HG03575 (cell line): ENCODE measurements at regions not wholly inside any gene's neighbourhood (a gene's known extent, or its start where the extent isn't known, plus 50 kb on each side); places are given as distances from the start of the nearest gene placed in this dataset.
"Not testable (repeated sequence)": the region's sequence is repeated elsewhere in the genome, so short reads cannot be mapped to it uniquely, and the experiment has no call there.

Source experiments
- ATAC-seq: cut with Tn5 transposase; IDR thresholded peaks from one replicate; pipeline ENCODE4 v1.9.1; 2021; ENCODE audit not compliant: unreplicated experiment, insufficient number of reproducible peaks, low FRiP score; ENCODE audit errors: extremely low read depth

DNA sequence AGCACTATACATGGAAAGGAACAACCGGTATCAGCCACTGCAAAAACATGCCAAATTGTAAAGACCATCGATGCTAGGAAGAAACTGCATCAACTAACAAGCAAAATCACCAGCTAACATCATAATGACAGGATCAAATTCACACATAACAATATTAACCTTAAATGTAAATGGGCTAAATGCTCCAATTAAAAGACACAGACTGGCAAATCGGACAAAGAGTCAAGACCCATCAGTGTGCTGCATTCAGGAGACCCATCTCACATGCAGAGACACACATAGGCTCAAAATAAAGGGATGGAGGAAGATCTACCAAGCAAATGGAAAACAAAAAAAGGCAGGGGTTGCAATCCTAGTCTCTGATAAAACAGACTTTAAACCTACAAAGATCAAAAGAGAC is 413.8 kb downstream of the ZEB2 start:
- not testable (repeated sequence) for ATAC-seq

DNA sequence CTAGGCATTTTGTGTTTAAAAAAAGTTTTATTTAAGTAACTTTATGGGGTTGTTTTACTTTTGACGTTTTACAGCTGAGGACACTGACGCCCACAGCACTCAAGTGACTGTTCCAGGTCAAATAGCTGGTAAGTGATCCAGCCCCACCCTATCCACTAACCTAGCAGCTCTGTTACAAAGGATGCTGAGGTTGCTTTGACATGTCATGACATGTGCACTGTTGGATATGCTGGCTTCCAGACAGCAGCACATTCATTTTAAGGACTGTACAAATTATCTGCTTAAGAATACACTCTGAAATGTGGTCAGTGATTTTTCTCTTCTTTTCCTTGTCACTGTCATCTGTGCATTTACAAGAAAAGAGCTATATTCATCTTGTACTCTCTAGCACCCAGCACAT is 417.5 kb downstream of the ZEB2 start:
- no peak for ATAC-seq

DNA sequence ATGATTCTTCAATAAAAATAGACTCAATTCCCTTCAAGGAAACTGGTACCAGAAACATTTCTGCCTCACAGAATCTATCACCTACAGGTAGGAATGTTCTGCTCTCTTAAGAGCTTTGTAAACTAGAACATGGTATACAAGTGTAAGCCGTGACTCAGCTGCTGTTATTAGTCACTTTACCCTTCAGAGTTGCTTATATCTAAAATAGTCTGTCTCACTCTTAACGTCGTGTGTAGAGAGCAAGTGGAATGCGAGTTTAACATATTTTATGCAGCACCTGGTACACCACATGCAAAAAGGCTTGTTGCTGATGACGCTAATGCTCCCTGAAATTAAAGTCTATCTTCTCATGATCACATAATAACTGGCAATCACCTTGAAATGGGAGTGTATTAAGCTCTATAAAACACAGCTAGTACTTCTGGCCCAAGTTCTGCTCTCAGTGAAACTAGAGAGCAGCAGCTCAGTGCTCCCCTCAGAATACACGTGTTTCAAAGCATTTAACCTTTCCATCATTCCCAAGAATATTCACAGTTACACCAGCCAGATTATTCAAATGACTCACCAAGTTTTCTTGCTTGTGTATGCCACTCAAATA is 420.0 kb downstream of the ZEB2 start:
- no peak for ATAC-seq

DNA sequence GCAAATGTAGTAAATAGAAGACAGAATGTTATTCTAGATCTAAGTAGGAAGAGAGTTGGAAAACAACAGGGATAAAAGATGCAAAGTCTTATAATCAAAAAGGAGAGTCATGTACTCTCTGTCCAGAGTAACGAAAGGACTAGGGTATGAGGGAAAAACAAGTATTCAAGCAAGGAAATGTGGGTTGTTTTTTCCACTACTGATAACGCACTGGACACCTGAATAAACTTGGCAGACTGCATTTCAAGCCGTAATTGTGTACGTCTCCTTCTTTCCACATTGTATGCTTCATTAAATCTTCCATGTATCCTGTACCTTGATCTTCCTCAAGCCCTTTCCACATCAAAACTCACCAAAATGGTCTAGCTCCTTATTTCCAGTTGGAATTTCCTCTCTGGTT is 420.6 kb downstream of the ZEB2 start:
- ATAC-seq: no peak

DNA sequence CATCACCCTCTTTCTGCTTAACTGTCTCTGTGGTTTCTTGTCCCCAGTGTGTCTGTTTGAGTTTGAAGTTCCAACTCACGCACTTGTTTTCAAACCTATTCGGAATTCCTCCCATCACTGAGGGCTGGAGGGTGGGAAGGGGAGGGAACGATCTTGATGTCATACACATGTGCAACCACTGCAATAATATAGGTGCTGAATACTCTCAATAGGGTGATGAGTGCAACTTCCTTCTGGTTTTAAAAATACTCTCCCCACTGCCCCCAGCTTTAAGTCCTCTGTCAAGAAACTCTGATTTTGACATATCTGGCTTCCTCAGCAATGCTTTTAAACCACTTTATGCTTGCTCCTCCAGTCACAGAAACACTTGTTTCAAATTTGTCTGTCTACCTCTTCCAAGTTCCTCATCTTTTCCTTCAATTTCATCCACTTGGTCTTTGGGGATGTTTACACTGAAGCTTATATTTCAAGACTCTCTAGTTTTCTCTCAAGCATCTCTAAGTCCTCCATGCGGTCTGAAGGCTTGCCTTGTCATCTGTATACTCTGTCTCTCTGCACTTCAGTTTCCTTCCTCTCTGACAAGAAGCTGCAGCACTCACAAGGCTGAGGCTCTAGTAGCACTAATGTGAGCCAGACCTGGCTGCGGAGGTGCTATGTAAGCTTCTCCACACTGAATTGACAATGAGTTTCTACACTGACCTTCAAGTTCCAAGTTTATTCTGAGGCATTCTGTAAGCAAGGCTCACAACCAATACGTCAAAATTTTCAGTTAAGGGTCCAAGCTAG is 422.3 kb downstream of the ZEB2 start:
- no peak for ATAC-seq

DNA sequence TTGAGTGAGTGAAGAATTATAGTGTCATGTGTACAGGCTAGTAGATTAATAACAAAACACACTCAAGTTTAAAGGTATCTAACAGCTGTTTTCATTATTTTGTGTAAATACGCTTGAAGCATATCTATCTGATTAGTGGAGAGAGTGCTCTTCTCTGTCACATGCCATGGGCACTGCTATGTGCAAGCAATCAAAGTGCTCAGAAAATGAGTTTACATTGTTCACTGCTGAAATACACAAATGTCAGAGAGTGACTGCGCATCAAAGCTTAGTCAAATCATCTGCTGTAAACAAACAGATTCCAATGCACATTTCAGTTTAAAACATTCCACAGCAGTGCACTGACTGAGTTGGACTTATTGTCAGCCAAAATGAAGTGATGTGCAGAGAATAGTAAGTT is 423.4 kb downstream of the ZEB2 start:
- ATAC-seq: no peak

DNA sequence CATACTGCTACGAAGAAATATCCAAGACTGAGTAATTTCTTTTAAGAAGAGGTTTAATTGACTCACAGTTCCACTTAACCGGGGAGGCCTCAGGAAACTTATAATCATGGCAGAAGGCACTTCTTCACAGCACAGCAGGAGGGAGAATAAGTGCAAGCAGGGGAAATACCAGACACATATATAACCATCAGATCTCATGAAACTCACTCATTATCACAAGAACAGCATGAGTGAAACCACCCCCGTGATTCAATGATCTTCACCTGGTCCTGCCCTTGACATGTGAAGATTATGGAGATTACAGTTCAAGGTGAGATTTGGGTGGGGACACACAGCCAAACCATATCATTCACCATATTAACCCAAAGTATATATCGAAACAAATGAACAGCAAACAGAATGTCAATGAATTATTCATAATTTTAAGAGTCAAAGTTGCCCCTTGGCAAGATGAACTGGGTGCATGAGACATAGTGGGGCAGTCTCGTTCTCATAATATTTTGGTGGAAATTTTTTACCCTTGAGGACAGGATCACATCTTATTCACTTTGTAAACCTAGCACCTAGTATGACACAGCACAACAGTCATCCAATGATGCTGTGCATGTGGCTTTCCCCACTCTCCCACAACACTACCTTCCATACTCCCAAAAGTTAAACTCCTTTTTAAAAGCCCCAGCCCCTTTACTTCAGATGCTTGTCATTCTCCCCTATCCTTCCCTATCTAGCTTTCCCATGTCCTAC is 425.3 kb downstream of the ZEB2 start:
- no peak for ATAC-seq

DNA sequence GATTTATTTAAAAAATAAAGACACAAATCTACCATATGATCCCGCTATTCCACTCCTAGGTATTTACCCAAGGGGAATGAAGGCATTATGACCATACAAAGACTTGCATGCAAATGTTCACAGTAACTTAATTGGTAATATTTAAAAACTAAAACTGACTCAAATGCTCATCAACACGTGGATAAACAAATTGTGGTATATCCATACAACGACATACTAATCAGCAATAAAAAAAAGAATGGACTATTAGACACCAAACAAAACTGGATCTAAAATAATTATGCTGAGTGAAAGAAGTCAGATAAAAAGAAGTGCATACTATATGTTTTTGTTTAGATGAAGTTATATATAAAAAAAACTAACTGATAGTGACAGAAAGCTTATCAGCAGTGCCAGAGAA is 428.3 kb downstream of the ZEB2 start:
- no peak for ATAC-seq

DNA sequence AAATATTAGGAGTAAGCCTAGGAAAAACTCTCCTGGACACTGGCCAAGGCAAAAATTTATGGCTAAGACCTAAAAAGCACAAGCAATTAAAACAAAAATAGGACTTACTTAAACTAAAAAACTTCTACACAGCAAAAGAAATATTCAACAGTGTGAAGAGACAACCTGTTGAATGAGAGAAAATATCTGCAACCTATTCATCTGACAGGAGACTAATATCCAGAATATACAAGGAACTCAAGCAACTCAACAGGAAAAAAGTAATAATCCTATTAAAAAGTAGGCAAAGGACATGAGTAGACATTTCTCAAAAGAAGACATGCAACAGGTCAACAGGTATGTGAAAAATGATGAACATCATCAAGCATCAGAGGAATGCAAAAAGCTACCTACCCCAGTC is 431.1 kb downstream of the ZEB2 start:
- ATAC-seq: no peak

DNA sequence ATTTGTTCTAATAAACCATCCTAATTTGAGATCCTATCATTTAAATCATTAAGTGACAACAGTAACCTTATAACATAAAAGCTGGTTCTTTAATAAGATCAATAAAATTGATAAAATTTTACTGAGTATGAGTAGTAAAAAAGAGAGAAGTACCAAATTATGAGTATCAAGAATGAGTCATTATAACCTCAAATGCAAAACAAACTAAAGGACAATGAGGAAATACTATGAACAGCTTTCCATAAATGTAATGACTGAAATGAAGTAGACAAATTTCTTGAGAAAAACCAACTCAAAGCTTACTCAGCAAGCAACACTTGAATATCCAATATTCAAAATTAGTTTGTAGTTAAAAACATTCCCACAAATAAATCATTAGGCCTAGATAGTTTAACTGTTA is 433.0 kb downstream of the ZEB2 start:
- ATAC-seq: no peak

DNA sequence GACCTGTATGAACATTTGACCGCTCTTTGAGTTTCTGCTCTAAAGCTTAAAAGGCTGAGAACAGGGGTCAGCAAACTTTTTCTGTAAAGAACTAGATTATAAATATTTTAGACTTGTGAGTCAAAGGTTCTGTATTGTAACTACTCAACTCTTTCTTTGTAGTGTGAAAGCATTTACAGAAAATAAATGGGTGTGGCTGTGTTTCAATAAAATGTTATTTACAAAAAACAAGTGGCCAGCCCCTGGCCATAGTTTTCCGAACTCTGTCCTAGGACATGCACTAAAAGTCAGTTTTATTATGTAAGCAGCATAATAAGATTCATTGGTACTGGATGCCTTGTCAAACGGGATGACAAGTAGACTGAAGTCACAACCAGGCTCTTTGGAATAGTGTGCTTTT is 434.9 kb downstream of the ZEB2 start:
- no peak for ATAC-seq

DNA sequence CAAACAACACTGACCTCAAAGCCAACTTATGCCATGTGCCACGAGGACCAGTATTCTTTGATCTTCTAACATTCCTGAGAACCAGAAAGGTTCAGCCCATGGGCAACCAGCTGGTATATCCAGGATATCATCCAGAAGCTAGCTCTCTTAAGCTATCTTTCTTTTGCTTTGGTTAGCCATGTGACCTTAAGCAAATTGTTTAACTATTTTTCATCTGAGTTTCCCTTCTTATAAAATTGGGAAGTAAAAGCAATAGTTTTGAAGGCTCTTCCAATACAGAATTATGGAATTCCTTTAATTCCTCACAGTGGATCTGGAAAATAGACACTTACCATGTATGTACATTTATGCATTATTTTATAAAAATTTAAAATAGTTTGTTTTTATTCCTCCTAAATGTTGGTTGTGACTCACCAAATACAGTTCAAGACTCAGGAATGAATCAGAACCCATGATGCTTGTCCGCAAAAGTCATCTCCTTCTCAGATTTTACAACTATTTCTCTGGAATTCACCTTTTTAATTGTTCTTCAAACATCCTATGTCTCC is 435.7 kb downstream of the ZEB2 start:
- ATAC-seq: no peak

DNA sequence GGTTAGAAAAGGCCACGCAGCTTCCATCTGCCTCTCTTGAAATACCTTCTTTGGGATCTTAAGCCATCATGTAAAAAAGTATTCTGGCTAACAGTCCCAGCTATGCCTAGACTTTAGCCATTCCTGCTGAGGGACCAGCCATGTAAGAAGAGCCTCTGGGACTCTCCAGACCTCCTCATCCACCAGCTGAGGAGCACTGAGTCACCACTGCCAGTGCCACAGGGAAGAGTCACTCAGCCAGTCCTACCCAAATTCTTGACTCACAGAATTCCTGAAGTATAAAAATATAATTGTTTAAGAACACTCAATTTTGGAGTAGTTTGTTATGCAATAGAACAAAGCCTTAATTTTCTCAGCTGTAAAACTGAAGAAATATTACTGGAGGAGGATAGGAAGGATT is 436.7 kb downstream of the ZEB2 start:
- ATAC-seq: no peak

DNA sequence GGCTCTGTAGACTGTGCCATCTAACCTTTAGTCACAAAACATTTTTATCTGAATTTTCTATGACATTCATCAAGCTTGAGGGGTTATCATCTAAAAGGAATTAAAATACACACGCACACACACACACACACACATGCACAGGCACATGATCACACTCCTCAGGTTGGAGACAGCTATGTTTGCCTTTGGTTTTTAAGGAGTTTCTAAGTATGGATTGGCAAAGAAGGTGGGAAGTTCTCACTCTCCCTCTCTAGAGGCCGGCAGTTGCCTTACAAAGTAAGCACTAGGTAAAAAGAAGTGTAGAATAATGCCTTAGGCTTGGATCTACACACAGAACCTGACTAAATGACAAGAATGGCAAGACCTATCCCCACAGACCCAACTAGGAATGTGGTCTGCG is 437.1 kb downstream of the ZEB2 start:
- no peak for ATAC-seq

DNA sequence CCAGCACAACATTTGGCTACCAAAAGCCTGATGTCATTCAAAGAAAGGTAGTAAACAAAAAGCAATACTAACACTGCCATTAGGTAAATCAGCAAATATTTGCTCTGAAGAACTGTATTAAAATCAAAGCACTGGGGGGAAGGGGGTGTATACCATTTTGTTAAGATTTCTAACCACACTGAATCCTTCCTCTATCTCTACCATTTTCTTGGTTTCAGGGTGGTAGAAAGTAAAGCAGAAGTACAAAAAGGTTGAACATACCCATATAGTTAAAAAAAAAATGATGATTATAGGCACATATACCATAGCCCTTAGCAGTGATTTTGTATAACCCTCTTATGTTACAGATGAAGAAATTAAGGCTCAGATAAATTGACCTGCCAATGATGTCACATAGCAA is 437.6 kb downstream of the ZEB2 start:
- no peak for ATAC-seq

DNA sequence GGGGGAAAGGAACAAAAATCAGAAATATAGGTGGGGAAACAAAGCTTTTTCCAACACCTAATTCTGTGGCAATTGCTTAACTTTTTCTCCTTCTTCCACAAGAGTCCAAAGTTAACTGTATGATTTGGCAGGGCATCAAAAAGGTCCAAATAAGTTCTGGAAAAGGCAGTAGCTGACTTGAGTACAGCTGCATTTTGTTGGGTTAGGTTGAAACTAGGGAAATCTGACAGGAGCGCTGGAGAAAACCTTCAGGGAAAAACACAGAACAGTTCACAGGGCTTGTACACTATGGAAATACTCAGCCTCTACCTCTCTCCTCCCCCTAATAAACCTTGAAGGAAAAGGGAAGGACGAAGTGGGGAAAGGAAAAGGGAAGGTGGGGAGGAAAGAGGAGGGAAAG is 438.6 kb downstream of the ZEB2 start:
- no peak for ATAC-seq

DNA sequence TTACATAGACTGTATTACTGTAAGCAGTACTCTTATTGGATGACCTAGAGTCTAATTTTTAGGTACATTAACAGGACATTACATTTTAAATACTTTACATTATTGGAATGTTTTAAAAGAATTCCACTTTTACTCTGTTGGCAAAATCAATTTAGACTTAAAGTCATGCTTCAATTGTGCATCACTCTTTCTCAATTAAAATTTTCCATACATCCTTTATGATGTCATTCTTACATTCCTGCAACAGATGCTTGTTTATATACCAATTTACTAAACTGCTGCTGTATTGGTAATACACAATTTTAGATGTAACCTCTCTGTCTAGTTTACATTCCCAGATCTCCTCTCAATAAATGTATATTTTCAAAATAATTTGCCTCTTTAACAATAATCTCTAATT is 440.1 kb downstream of the ZEB2 start:
- no peak for ATAC-seq

DNA sequence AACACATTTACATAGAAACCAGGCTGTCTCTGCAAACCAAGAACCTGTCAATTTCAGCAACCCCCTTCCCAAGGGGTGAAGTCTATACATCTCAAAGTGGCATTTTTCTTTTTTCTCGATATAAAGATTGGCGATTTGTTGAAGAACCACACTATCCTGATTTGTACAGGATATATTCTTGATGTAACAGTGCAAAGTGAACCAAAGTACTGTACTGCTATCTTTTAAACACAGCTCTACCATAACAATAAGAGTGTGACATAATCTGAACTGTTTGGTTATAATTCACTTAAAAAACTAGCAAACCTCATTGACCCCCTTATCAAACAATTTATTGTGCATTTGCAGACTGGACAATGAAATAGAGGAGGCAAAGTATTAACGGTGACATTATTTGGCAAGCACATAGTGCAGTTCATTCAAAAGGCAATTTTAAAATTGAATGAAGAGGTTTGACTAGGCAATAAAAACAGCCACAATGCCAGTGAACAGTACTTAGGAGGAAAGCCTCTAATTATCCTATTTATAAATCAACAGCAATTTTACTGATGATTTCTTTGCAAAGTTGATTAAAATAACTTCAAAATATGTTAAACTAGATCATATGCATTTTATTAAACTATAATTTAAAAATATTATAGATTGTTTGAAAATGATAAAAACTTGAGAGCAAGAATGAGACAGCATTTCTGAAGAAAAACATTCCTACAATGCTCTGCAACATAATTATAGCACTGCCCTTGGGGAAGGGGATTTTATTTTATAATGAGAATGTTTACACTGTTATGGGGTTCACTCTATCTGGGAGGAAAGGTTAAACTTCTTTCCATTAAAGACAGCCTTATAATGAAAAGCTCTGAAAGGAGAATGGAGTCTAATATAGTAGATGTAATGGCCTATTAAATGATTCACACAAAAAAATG is 440.9 kb downstream of the ZEB2 start:
- no peak for ATAC-seq

DNA sequence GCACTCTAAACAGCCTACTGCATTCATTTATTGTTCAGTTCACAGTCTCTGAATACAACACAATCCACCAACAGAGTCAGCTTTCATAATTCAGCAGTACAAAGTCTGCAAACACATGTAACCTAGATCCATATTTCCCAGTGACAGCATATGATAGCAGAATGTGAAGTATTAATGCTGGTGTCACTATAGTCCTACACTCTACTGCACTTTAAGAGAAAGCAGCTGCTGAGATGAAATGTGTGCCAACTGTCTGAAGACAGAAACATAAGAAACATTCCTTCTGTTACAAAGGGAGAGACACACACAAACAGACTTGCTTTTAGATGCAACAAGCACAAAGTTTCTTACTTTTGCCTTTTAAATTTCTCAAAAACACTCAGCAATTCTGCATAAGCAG is 441.8 kb downstream of the ZEB2 start:
- ATAC-seq: no peak
